HEK293 (cell line): ENCODE measurements at regions not wholly inside any gene's neighbourhood (a gene's known extent, or its start where the extent isn't known, plus 50 kb on each side); places are given as distances from the start of the nearest gene placed in this dataset.

Experiments
- ZNF274 ChIP-seq, 2 experiments: fragments of 200-500 bp in 1 of 2; fragments of 450-650 bp in 1 of 2; sonication (Bioruptor generic) in 1 of 2; formaldehyde crosslinking in 1 of 2; IDR thresholded peaks; 2 replicates each; pipeline versions ENCODE4 v1.5.1 to v1.6.1; 2014 to 2016; ENCODE audit warnings: borderline replicate concordance in 1 of 2, inconsistent platforms in 1 of 2, low read length in 1 of 2, missing biosample characterization in 1 of 2, missing genetic modification characterization in 1 of 2
- ZNF488 ChIP-seq: fragments of 450-650 bp; formaldehyde crosslinking; IDR thresholded peaks from 2 replicates; pipeline ENCODE4 v1.5.1; 2016; ENCODE audit warnings: missing biosample characterization, missing genetic modification characterization
- ZNF792 ChIP-seq: fragments of 450-650 bp; formaldehyde crosslinking; IDR thresholded peaks from 2 replicates; pipeline ENCODE4 v1.5.1; 2016; ENCODE audit warnings: missing biosample characterization, missing genetic modification characterization

GRCh38 chr3:147472846-147473245 is 63.7 kb downstream of the ZIC1 start:
- TF ChIP-seq ZNF792 (tag by site-specific recombination) (no peak), ZNF488 (tag by site-specific recombination) (no peak), ZNF274 (IDR thresholded peaks at IDR 0.05; ENCODE audit: low read length) (no peak), ZNF274 (tag by site-specific recombination; IDR thresholded peaks at IDR 0.05; ENCODE audit: borderline replicate concordance) (no peak)
